H9 (cell line): ENCODE measurements at regions not wholly inside any gene's neighbourhood (a gene's known extent, or its start where the extent isn't known, plus 50 kb on each side); places are given as distances from the start of the nearest gene placed in this dataset.

ENCODE experiments used
- DNase-seq: peaks from one replicate; pipeline ENCODE4 v3.0.0-alpha.2; 2017
- H2AFZ ChIP-seq: one replicate; pipeline ENCODE4 v1.6.1; 2013; ENCODE audit warnings: mild to moderate bottlenecking, low read length, control low read depth, moderate library complexity
- H2AK5ac ChIP-seq: 2 replicates; pipeline ENCODE4 v1.6.1; 2013; ENCODE audit warnings: low read length, control low read depth, mixed read lengths; ENCODE audit not compliant: insufficient read length
- H2BK120ac ChIP-seq: one replicate; pipeline ENCODE4 v1.6.1; 2013; ENCODE audit warnings: low read depth, mild to moderate bottlenecking, low read length, control low read depth, inconsistent platforms; ENCODE audit not compliant: poor library complexity, severe bottlenecking
- H2BK12ac ChIP-seq: 2 replicates; pipeline ENCODE4 v1.6.1; 2013; ENCODE audit warnings: low read length, control low read depth, mixed read lengths, low read depth; ENCODE audit not compliant: insufficient read length
- H2BK15ac ChIP-seq: 2 replicates; pipeline ENCODE4 v1.6.1; 2013; ENCODE audit warnings: low read depth, low read length, control low read depth
- H2BK20ac ChIP-seq: one replicate; pipeline ENCODE4 v1.6.1; 2013; ENCODE audit warnings: low read depth, mild to moderate bottlenecking, low read length, control low read depth, inconsistent platforms; ENCODE audit not compliant: poor library complexity, severe bottlenecking
- H2BK5ac ChIP-seq: 2 replicates; pipeline ENCODE4 v1.6.1; 2013; ENCODE audit warnings: low read length, control low read depth, mixed read lengths; ENCODE audit not compliant: insufficient read length
- H3K14ac ChIP-seq: 2 replicates; pipeline ENCODE4 v1.6.1; 2013; ENCODE audit warnings: low read length, control low read depth; ENCODE audit not compliant: insufficient read depth
- H3K18ac ChIP-seq: 2 replicates; pipeline ENCODE4 v1.6.1; 2013; ENCODE audit warnings: low read depth, mild to moderate bottlenecking, mixed read lengths, low read length, control low read depth; ENCODE audit not compliant: insufficient read length
- H3K23ac ChIP-seq: 2 replicates; pipeline ENCODE4 v1.6.1; 2013; ENCODE audit warnings: low read length, control low read depth, mixed read lengths, low read depth; ENCODE audit not compliant: insufficient read length
- H3K23me2 ChIP-seq: 2 replicates; pipeline ENCODE4 v1.6.1; 2013; ENCODE audit warnings: low read depth, mild to moderate bottlenecking, mixed read lengths, low read length, control low read depth; ENCODE audit not compliant: insufficient read length, poor library complexity, severe bottlenecking
- H3K27ac ChIP-seq: 2 replicates; pipeline ENCODE4 v1.5.1; 2013; ENCODE audit warnings: low read length, control low read depth, mixed read lengths, low read depth; ENCODE audit not compliant: insufficient read length
- H3K27me3 ChIP-seq: 2 replicates; pipeline ENCODE4 v1.6.1; 2013; ENCODE audit warnings: low read length, control low read depth, inconsistent platforms; ENCODE audit not compliant: insufficient read depth
- H3K4ac ChIP-seq: 2 replicates; pipeline ENCODE4 v1.6.1; 2013; ENCODE audit warnings: low read depth, mild to moderate bottlenecking, control low read depth, inconsistent platforms, low read length, moderate library complexity
- H3K4me1 ChIP-seq: 2 replicates; pipeline ENCODE4 v1.6.1; 2013; ENCODE audit warnings: low read length, control low read depth, inconsistent platforms; ENCODE audit not compliant: insufficient read depth
- H3K4me2 ChIP-seq: 2 replicates; pipeline ENCODE4 v1.6.1; 2013; ENCODE audit warnings: low read length, control low read depth, mixed read lengths; ENCODE audit not compliant: insufficient read length, insufficient read depth
- H3K56ac ChIP-seq: 2 replicates; pipeline ENCODE4 v1.6.1; 2013; ENCODE audit warnings: low read depth, mild to moderate bottlenecking, mixed read lengths, low read length, control low read depth; ENCODE audit not compliant: insufficient read length
- H3K79me1 ChIP-seq: 2 replicates; pipeline ENCODE4 v1.6.1; 2013; ENCODE audit warnings: low read depth, mild to moderate bottlenecking, moderate library complexity, low read length, control low read depth, inconsistent platforms; ENCODE audit not compliant: insufficient read depth, poor library complexity, severe bottlenecking
- H3K79me2 ChIP-seq: 2 replicates; pipeline ENCODE4 v1.6.1; 2013; ENCODE audit warnings: low read length, control low read depth, inconsistent platforms; ENCODE audit not compliant: insufficient read depth
- H3K9ac ChIP-seq: 2 replicates; pipeline ENCODE4 v1.6.1; 2013; ENCODE audit warnings: low read length, control low read depth, mixed read lengths; ENCODE audit not compliant: insufficient read length; ENCODE audit errors: extremely low read depth
- H3K9me3 ChIP-seq: one replicate; pipeline ENCODE4 v1.6.1; 2013; ENCODE audit warnings: low read depth, low read length, inconsistent platforms; ENCODE audit not compliant: control insufficient read depth
- H3T11ph ChIP-seq: one replicate; pipeline ENCODE4 v1.6.1; 2013; ENCODE audit warnings: mild to moderate bottlenecking, low read length, control low read depth, inconsistent platforms
- H4K20me1 ChIP-seq: one replicate; pipeline ENCODE4 v1.6.1; 2013; ENCODE audit not compliant: control insufficient read depth, insufficient read length, insufficient read depth
- H4K5ac ChIP-seq: 2 replicates; pipeline ENCODE4 v1.6.1; 2013; ENCODE audit warnings: low read depth, mild to moderate bottlenecking, mixed read lengths, low read length, control low read depth; ENCODE audit not compliant: insufficient read length
- H4K8ac ChIP-seq: replicated peaks from 2 replicates; pipeline ENCODE4 v1.6.1; 2013; ENCODE audit warnings: low read length, control low read depth, mixed read lengths, low read depth; ENCODE audit not compliant: insufficient read length
- H4K91ac ChIP-seq: 2 replicates; pipeline ENCODE4 v1.6.1; 2013; ENCODE audit warnings: low read depth, mild to moderate bottlenecking, moderate library complexity, mixed read lengths, low read length, control low read depth; ENCODE audit not compliant: insufficient read length
- H3K27ac Mint-ChIP-seq, 3 experiments: 2 replicates in 2 of 3; 3 replicates in 1 of 3; pipeline ENCODE4 v1.8.0; 2020 to 2021; ENCODE audit warnings: mixed read lengths in 3 of 3, mild to moderate bottlenecking in 1 of 3, moderate library complexity in 1 of 3
- H3K27me3 Mint-ChIP-seq: 2 replicates; pipeline ENCODE4 v1.8.0; 2021; ENCODE audit warnings: low read depth, mild to moderate bottlenecking, moderate library complexity, mixed read lengths
- H3K36me3 Mint-ChIP-seq, 3 experiments: 2 replicates in 2 of 3; 3 replicates in 1 of 3; pipeline ENCODE4 v1.8.0; 2020 to 2021; ENCODE audit warnings: low read depth in 3 of 3, mixed read lengths in 3 of 3; ENCODE audit not compliant: insufficient read depth in 1 of 3
- H3K4me1 Mint-ChIP-seq, 2 experiments: 2 replicates each; pipeline ENCODE4 v1.8.0; 2020; ENCODE audit warnings: mixed read lengths in 2 of 2
- H3K4me3 Mint-ChIP-seq, 2 experiments: 2 replicates in 1 of 2; 3 replicates in 1 of 2; pipeline ENCODE4 v1.8.0; 2020 to 2021; ENCODE audit warnings: mild to moderate bottlenecking in 2 of 2, mixed read lengths in 2 of 2, moderate library complexity in 1 of 2
- H3K9me3 Mint-ChIP-seq, 2 experiments: 2 replicates in 1 of 2; 3 replicates in 1 of 2; pipeline ENCODE4 v1.8.0; 2020; ENCODE audit warnings: mild to moderate bottlenecking in 2 of 2, mixed read lengths in 2 of 2, moderate library complexity in 1 of 2
- CTCF ChIP-seq: fragments of 200-600 bp; sonication (generic); conservative IDR thresholded peaks from 3 replicates; pipeline ENCODE4 v1.8.0; 2021; ENCODE audit warnings: antibody characterized with exemption, mild to moderate bottlenecking
- WGBS: extraction: QIAGEN DNeasy Blood & Tissue Kit; methylation state at CpG from one replicate; pipeline ENCODE4 v1.1.7; 2013; ENCODE audit warnings: missing lambda C conversion rate, low lambda C conversion rate, mixed read lengths; ENCODE audit not compliant: insufficient read length; ENCODE audit errors: extremely low coverage; 5-methylcytosine and 5-hydroxymethylcytosine counted together

- Histone ChIP-seq H3K9me3 (no peaks in the 10 kb centered on the region), H3K4ac (no peak overlapping the region), H3K23me2 (no peaks in the 10 kb centered on the region), H4K20me1 (no peaks in the 10 kb centered on the region), H3K23ac (no peak overlapping the region), H2BK5ac (no peak overlapping the region), H3T11ph (no peak overlapping the region), H2BK120ac (no peak overlapping the region), H4K5ac (no peak overlapping the region), H3K79me2 (no peaks in the 10 kb centered on the region), H3K9ac (no peak overlapping the region), H2AFZ (no peak overlapping the region), H3K4me1 (no peaks in the 10 kb centered on the region), H3K18ac (no peak overlapping the region), H3K4me2 (no peak overlapping the region), H3K27ac (no peak overlapping the region), H4K8ac (no peak overlapping the region), H3K56ac (no peak overlapping the region), H2BK12ac (no peak overlapping the region), H2BK20ac (no peak overlapping the region), H3K79me1 (no peaks in the 10 kb centered on the region), H4K91ac (no peak overlapping the region), H2BK15ac (no peak overlapping the region), H3K27me3 (no peaks in the 10 kb centered on the region), H2AK5ac (no peak overlapping the region), H3K14ac (no peak overlapping the region)
- H3K27ac Mint-ChIP-seq = no peak overlapping the region
- peaks cover 5% of the 10 kb centered on the region in 2 experiments; a peak in 3 of 5 replicates for H3K9me3 Mint-ChIP-seq
- H3K36me3 Mint-ChIP-seq = peaks cover 0 to 2% (median 2%) of the 10 kb centered on the region in 3 experiments; a peak in 1 of 7 replicates
- H3K27me3 Mint-ChIP-seq = no peaks in the 10 kb centered on the region
- DNase-seq = no peak
- no peak for TF ChIP-seq CTCF
- peaks cover 4% of the 10 kb centered on the region in 2 experiments for H3K4me1 Mint-ChIP-seq
- no CpG with 5 or more reads among the region's 2 CpGs for WGBS
- no peak overlapping the region for H3K4me3 Mint-ChIP-seq
These were observed 425.2 kb downstream of the COG6 start for GRCh38 chr13:40080676-40081075.
